ENCODE measurements at regions not wholly inside any gene's neighbourhood (a gene's known extent, or its start where the extent isn't known, plus 50 kb on each side); places are given as distances from the start of the nearest gene placed in this dataset.

DNA sequence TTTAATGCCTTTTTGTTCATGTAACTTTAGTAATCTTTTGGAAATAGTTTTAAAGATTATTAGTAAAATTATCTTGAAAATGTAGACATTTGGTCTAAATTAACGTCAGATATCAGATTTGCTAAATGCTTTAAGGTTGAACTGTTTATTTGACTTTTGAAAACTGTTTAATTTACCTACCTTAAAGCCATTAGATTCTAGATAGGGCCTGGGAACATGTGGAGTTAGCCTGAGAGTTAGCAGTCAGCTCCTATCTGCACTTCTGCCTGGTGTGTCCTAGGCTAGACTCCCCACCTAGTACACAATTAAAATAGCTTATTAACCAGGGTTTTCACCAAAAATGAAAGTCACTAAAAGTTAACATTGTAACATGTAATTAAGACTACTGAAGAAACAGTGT, 53.7 kb upstream of the CFAP20DC start:
- TF ChIP-seq, protein P1, sequence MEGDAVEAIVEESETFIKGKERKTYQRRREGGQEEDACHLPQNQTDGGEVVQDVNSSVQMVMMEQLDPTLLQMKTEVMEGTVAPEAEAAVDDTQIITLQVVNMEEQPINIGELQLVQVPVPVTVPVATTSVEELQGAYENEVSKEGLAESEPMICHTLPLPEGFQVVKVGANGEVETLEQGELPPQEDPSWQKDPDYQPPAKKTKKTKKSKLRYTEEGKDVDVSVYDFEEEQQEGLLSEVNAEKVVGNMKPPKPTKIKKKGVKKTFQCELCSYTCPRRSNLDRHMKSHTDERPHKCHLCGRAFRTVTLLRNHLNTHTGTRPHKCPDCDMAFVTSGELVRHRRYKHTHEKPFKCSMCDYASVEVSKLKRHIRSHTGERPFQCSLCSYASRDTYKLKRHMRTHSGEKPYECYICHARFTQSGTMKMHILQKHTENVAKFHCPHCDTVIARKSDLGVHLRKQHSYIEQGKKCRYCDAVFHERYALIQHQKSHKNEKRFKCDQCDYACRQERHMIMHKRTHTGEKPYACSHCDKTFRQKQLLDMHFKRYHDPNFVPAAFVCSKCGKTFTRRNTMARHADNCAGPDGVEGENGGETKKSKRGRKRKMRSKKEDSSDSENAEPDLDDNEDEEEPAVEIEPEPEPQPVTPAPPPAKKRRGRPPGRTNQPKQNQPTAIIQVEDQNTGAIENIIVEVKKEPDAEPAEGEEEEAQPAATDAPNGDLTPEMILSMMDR (IDR thresholded peaks at IDR 0.05; ENCODE audit: insufficient read depth, low read length) = no peak
- TF ChIP-seq POLR2AphosphoS5 (IDR thresholded peaks at IDR 0.05; ENCODE audit: low read depth) (no peak), GABPA (IDR thresholded peaks at IDR 0.05; ENCODE audit: low read depth) (no peak)
- TF ChIP-seq, protein P2, sequence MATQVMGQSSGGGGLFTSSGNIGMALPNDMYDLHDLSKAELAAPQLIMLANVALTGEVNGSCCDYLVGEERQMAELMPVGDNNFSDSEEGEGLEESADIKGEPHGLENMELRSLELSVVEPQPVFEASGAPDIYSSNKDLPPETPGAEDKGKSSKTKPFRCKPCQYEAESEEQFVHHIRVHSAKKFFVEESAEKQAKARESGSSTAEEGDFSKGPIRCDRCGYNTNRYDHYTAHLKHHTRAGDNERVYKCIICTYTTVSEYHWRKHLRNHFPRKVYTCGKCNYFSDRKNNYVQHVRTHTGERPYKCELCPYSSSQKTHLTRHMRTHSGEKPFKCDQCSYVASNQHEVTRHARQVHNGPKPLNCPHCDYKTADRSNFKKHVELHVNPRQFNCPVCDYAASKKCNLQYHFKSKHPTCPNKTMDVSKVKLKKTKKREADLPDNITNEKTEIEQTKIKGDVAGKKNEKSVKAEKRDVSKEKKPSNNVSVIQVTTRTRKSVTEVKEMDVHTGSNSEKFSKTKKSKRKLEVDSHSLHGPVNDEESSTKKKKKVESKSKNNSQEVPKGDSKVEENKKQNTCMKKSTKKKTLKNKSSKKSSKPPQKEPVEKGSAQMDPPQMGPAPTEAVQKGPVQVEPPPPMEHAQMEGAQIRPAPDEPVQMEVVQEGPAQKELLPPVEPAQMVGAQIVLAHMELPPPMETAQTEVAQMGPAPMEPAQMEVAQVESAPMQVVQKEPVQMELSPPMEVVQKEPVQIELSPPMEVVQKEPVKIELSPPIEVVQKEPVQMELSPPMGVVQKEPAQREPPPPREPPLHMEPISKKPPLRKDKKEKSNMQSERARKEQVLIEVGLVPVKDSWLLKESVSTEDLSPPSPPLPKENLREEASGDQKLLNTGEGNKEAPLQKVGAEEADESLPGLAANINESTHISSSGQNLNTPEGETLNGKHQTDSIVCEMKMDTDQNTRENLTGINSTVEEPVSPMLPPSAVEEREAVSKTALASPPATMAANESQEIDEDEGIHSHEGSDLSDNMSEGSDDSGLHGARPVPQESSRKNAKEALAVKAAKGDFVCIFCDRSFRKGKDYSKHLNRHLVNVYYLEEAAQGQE (IDR thresholded peaks at IDR 0.05; ENCODE audit: insufficient replicate concordance, low read depth) = no peak

Data from HL-60 (cell line).